Retinal pigment epithelial cell (primary cell): ENCODE measurements at regions not wholly inside any gene's neighbourhood (a gene's known extent, or its start where the extent isn't known, plus 50 kb on each side); places are given as distances from the start of the nearest gene placed in this dataset.

Experiments
- DNase-seq: peaks from one replicate; pipeline ENCODE4 v3.0.0-alpha.2; 2010; ENCODE audit warnings: low read depth
- H3K4me3 ChIP-seq: 2 replicates; pipeline ENCODE4 v1.5.1; 2011; ENCODE audit warnings: mild to moderate bottlenecking, low read length, control low read depth, moderate library complexity
- CTCF ChIP-seq: conservative IDR thresholded peaks from 2 replicates; pipeline ENCODE4 v1.5.1; 2011; ENCODE audit warnings: low read depth, low read length, control low read depth, inconsistent platforms

- H3K4me3 ChIP-seq, result no peak overlapping the region
- DNase-seq, result no peak
- TF ChIP-seq CTCF, result no peak
Measured at GRCh38 chr3:67781871-67782270, 127.5 kb upstream of the SUCLG2 start.

DNA sequence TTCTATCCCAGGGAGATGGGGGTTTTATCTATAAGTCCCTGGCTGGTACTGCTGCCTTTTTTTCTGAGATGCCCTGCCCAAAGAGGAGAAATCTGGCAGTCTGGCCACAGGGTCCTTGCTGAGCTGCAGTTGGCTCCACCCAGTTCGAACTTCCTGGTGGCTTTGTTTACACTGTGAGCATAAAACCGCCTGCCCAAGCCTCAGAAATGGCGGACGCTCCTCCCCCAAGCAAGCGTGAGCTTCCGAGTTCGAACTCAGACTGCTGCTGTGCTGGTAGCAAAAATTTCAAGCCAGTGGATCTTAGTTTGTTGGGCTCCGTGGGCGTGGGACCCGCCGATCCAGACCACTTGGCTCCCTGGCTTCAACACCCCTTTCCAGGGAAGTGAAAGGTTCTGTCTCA, 126.8 kb upstream of the SUCLG2 start:
- DNase-seq, result no peak
- TF ChIP-seq CTCF, result no peak
- no peak overlapping the region for H3K4me3 ChIP-seq

- no peak for TF ChIP-seq CTCF
- DNase-seq, result no peak
Measured at GRCh38 chr3:67774676-67775075, 120.3 kb upstream of the SUCLG2 start.

GRCh38 chr3:67765575-67765974, 111.2 kb upstream of the SUCLG2 start:
- no peak overlapping the region for H3K4me3 ChIP-seq
- no peak for TF ChIP-seq CTCF
- no peak for DNase-seq

More at GRCh38 chr3:67774676-67775075, 120.3 kb upstream of the SUCLG2 start:
- no peak overlapping the region for H3K4me3 ChIP-seq

- no peak for DNase-seq
- no peak for TF ChIP-seq CTCF
- H3K4me3 ChIP-seq, result no peak overlapping the region
Measured at GRCh38 chr3:67745296-67745695, 90.9 kb upstream of the SUCLG2 start.

GRCh38 chr3:67744699-67745098, 90.3 kb upstream of the SUCLG2 start:
- no peak for DNase-seq
- no peak for TF ChIP-seq CTCF
- H3K4me3 ChIP-seq, result no peak overlapping the region

GRCh38 chr3:67739851-67740250, 85.4 kb upstream of the SUCLG2 start:
- no peak for DNase-seq
- H3K4me3 ChIP-seq, result no peak overlapping the region
- no peak for TF ChIP-seq CTCF
